HepG2 (cell line): ENCODE measurements at regions not wholly inside any gene's neighbourhood (a gene's known extent, or its start where the extent isn't known, plus 50 kb on each side); places are given as distances from the start of the nearest gene placed in this dataset.

Experiments
- ATAC-seq: fragments of 200-7000 bp; cut with Tn5 transposase; 3 replicates; pipeline ENCODE4 v1.9.1; 2020; ENCODE audit warnings: mild to moderate bottlenecking, moderate library complexity
- BruUV-seq: library from RNA; stranded (reverse); fragments of 400-500 nt; replicated peaks from 2 replicates; lab custom pipeline; 2021; lab: Mats Ljungman, UMichigan
- CTCF ChIA-PET: fragments of 300-600 bp; formaldehyde crosslinking; extraction: SDS; loops from one replicate; lab custom pipeline; 2021; ENCODE audit warnings: low total read pairs, inconsistent platforms, low intra/inter-chr PET ratio; lab: Yijun Ruan, JAX
- POLR2A ChIA-PET: fragments of 350-600 bp; sonication (Branson Sonifier 250); formaldehyde crosslinking; loops from one replicate; lab custom pipeline; 2020; ENCODE audit warnings: antibody characterized with exemption, inconsistent platforms; lab: Yijun Ruan, JAX
- DNase-seq: peaks from one replicate; pipeline ENCODE4 v3.0.0-alpha.2; 2015; ENCODE audit warnings: low spot score
- FAIRE-seq: peaks from 3 replicates; lab custom pipeline; 2011; peaks lifted over from hg19 to GRCh38; lab: Jason Lieb, UNC
- H2AFZ ChIP-seq: one replicate; pipeline ENCODE4 v1.6.1; 2011; ENCODE audit warnings: low read length, inconsistent platforms
- H3K27ac ChIP-seq: fragments of 300-600 bp; 3 replicates; pipeline ENCODE4 v1.8.0; 2011; ENCODE audit warnings: mixed run types, mild to moderate bottlenecking, mixed read lengths, low read length, inconsistent platforms; ENCODE audit not compliant: insufficient read depth; ENCODE audit errors: extremely low read length
- H3K27me3 ChIP-seq, 2 experiments: fragments of 200-600 bp in 1 of 2; 2 replicates in 1 of 2; 3 replicates in 1 of 2; pipeline versions ENCODE4 v1.6.0 to v1.8.0; 2011; ENCODE audit warnings: low read length in 2 of 2, mild to moderate bottlenecking in 2 of 2, moderate library complexity in 2 of 2, inconsistent platforms in 1 of 2; ENCODE audit not compliant: insufficient read depth in 2 of 2, control insufficient read depth in 1 of 2
- H3K36me3 ChIP-seq, 2 experiments: fragments of 200-600 bp in 1 of 2; replicated peaks in 1 of 2; 2 replicates in 1 of 2; 3 replicates in 1 of 2; pipeline versions ENCODE4 v1.5.1 to v1.8.0; 2011; ENCODE audit warnings: low read length in 2 of 2, inconsistent platforms in 1 of 2; ENCODE audit not compliant: insufficient read depth in 2 of 2, control insufficient read depth in 1 of 2
- H3K4me1 ChIP-seq: 2 replicates; pipeline ENCODE4 v1.5.1; 2012; ENCODE audit warnings: low read length, inconsistent platforms; ENCODE audit not compliant: insufficient read depth
- H3K4me2 ChIP-seq: 2 replicates; pipeline ENCODE4 v1.6.0; 2011; ENCODE audit warnings: low read depth, low read length, inconsistent platforms
- H3K4me3 ChIP-seq, 3 experiments: fragments of 200-600 bp in 1 of 3; sonication (generic), shearing (Covaris generic) in 1 of 3; replicated peaks in 1 of 3; 2 replicates each; pipeline ENCODE4 v1.5.1; 2011 to 2016; ENCODE audit warnings: low read length in 3 of 3, inconsistent platforms in 2 of 3, low read depth in 2 of 3, mild to moderate bottlenecking in 2 of 3, control low read depth in 1 of 3, mixed read lengths in 1 of 3; ENCODE audit not compliant: insufficient read depth in 1 of 3
- H3K79me2 ChIP-seq: one replicate; pipeline ENCODE4 v1.6.1; 2011; ENCODE audit warnings: low read length, inconsistent platforms; ENCODE audit not compliant: insufficient read depth
- H3K9ac ChIP-seq: 2 replicates; pipeline ENCODE4 v1.6.0; 2011; ENCODE audit warnings: mild to moderate bottlenecking, low read depth, low read length, inconsistent platforms; ENCODE audit not compliant: insufficient read depth
- H3K9me3 ChIP-seq: 2 replicates; pipeline ENCODE4 v1.5.1; 2012; ENCODE audit warnings: mild to moderate bottlenecking, low read length
- H4K20me1 ChIP-seq: 2 replicates; pipeline ENCODE4 v1.6.0; 2011; ENCODE audit warnings: inconsistent platforms, mild to moderate bottlenecking, low read length, moderate library complexity; ENCODE audit not compliant: insufficient read depth
- CBX5 ChIP-seq: sonication (generic); formaldehyde crosslinking; IDR thresholded peaks from 2 replicates; pipeline ENCODE4 v1.4.0; 2020; ENCODE audit warnings: missing genetic modification reagents, borderline replicate concordance
- CTCF ChIP-seq: sonication (generic); formaldehyde crosslinking; IDR thresholded peaks from 2 replicates; pipeline ENCODE4 v1.5.0; 2020; ENCODE audit warnings: mild to moderate bottlenecking, missing genetic modification reagents, moderate library complexity
- DNMT1 ChIP-seq: sonication (generic); formaldehyde crosslinking; IDR thresholded peaks from 2 replicates; pipeline ENCODE4 v1.5.1; 2020; ENCODE audit warnings: mild to moderate bottlenecking, missing genetic modification reagents
- IRX3 ChIP-seq: sonication (generic); formaldehyde crosslinking; IDR thresholded peaks from 2 replicates; pipeline ENCODE4 v1.8.1; 2023; ENCODE audit warnings: mild to moderate bottlenecking, low read depth, missing genetic modification reagents, borderline replicate concordance
- MTA1 ChIP-seq: sonication (generic); formaldehyde crosslinking; IDR thresholded peaks from 2 replicates; pipeline ENCODE4 v1.4.0; 2020; ENCODE audit warnings: missing genetic modification reagents, mild to moderate bottlenecking, borderline replicate concordance
- PITX1 ChIP-seq: sonication (generic); formaldehyde crosslinking; IDR thresholded peaks from 2 replicates; pipeline ENCODE4 v1.5.1; 2020; ENCODE audit warnings: mild to moderate bottlenecking, missing genetic modification reagents
- XRCC5 ChIP-seq: fragments of 200-400 bp; formaldehyde crosslinking; optimal IDR thresholded peaks from 2 replicates; pipeline ENCODE3; 2017; ENCODE audit warnings: mild to moderate bottlenecking, low read length
- ZBTB26 ChIP-seq: IDR thresholded peaks from 2 replicates; pipeline ENCODE4 v1.6.1; 2016; ENCODE audit warnings: missing compliant biosample characterization, missing genetic modification reagents, borderline replicate concordance
- ZHX1 ChIP-seq: sonication (generic); formaldehyde crosslinking; IDR thresholded peaks from 2 replicates; pipeline ENCODE4 v1.8.1; 2022; ENCODE audit warnings: low read depth, mild to moderate bottlenecking, missing genetic modification reagents
- ZNF446 ChIP-seq: sonication (generic); formaldehyde crosslinking; IDR thresholded peaks from 2 replicates; pipeline ENCODE4 v1.5.0; 2020; ENCODE audit warnings: mild to moderate bottlenecking, missing genetic modification reagents
- ZNF576 ChIP-seq: sonication (generic); formaldehyde crosslinking; IDR thresholded peaks from 2 replicates; pipeline ENCODE4 v1.4.0; 2020; ENCODE audit warnings: mild to moderate bottlenecking, missing genetic modification reagents
- WGBS: methylation state at CpG from one replicate; pipeline ENCODE4 v1.1.6; 2017; ENCODE audit warnings: low lambda C conversion rate; 5-methylcytosine and 5-hydroxymethylcytosine counted together
- in situ Hi-C: cut with HindIII; loops from 2 replicates; pipeline ENCODE4 v1.10.0; 2017; ENCODE audit warnings: low pct_unique_long_range_greater_than_20kb; ENCODE audit not compliant: extremely low pct_ligation_motif_present
- intact Hi-C: fragments of 100-400 bp; cut with micrococcal nuclease; formaldehyde crosslinking; loops from one replicate; pipeline ENCODE4 v1.10.0; 2022; ENCODE audit not compliant: unreplicated experiment

GRCh38 chr17:71320009-71320796 is 800.6 kb upstream of the SOX9 start:
- no peak for DNase-seq
- Histone ChIP-seq H3K27me3 (no peaks in the 10 kb centered on the region), H3K4me3 (no peak overlapping the region), H3K9ac (no peak overlapping the region), H3K79me2 (no peaks in the 10 kb centered on the region), H4K20me1 (no peaks in the 10 kb centered on the region), H3K9me3 (peaks cover 21% of the 10 kb centered on the region), H2AFZ (no peak overlapping the region), H3K36me3 (no peaks in the 10 kb centered on the region), H3K4me2 (no peak overlapping the region), H3K4me1 (no peaks in the 10 kb centered on the region), H3K27ac (no peak overlapping the region)
- ChIA-PET CTCF (no interaction called here), POLR2A (no interaction called here)
- no peak for FAIRE-seq
- intact Hi-C loops = no loop called here
- TF ChIP-seq ZBTB26 = no peak
- no peak for TF ChIP-seq PITX1 (CRISPR knock-in tag)
- no peak for TF ChIP-seq ZHX1 (CRISPR knock-in tag)
- no peak for TF ChIP-seq IRX3 (CRISPR knock-in tag)
- no peak for TF ChIP-seq ZNF446 (CRISPR knock-in tag)
- TF ChIP-seq ZNF576 (CRISPR knock-in tag) = no peak
- no peak for TF ChIP-seq MTA1 (CRISPR knock-in tag)
- TF ChIP-seq CTCF (CRISPR knock-in tag) = no peak
- TF ChIP-seq CBX5 (CRISPR knock-in tag) = no peak
- no peak for TF ChIP-seq DNMT1 (CRISPR knock-in tag)
- TF ChIP-seq XRCC5 = no peak
- no peak for ATAC-seq
- no TSS peak for BruUV-seq
- WGBS = 2% methylated on average over 6 of the region's 6 CpGs
- in situ Hi-C loops = no loop called here
